Lung microvascular endothelial cell (primary cell): ENCODE measurements at regions not wholly inside any gene's neighbourhood (a gene's known extent, or its start where the extent isn't known, plus 50 kb on each side); places are given as distances from the start of the nearest gene placed in this dataset.
A peak's percentile ranks its signal among the peaks of the same experiment; 100 is the strongest.
"Not testable (repeated sequence)": the region's sequence is repeated elsewhere in the genome, so short reads cannot be mapped to it uniquely, and the experiment has no call there.

Experiments
- DNase-seq, 2 donors: peaks; one replicate each; pipeline versions ENCODE4 v3.0.0 to v3.0.0-alpha.2; 2010; ENCODE audit warnings: low read depth in 2 of 2

DNA sequence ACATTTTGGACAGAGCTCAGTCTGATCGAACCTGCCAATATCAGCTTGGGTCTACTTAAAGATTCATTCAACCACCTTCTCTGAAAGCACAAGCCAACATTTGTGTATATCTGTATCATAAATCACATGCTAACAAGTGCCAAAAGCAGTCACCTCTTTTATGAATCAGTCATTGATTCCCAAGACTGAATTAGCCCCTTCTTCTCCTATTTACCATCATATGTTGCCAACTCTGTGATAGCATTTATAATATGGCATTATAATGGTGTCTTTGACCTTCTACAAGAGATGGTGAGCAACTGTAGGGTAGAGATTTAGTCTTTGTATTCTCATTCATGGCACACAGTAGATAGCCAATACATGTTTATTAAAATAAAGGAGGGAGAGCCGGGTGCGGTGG, 61.4 kb downstream of the DDX53 start:
- DNase-seq = no peak

DNA sequence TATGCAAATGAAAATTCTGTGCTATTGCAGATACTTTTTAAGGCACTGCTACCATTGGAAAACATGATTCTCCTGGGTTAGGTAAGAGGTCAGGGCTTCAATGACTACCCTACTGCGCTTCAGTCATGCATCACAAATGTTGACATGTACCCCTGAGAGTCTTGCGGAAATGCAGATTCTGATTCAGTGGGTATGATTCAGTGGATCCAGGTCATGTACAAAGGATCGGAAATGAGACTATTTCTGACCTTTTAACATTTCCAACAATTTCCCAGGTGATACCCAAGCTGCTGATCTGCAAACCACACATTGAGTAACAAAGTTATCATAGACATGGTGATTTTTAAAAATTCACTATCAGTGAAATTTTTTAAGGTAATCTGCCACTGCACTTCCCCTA, 62.6 kb downstream of the DDX53 start:
- peak in 1 of 2 donors; percentile 6 for DNase-seq

DNA sequence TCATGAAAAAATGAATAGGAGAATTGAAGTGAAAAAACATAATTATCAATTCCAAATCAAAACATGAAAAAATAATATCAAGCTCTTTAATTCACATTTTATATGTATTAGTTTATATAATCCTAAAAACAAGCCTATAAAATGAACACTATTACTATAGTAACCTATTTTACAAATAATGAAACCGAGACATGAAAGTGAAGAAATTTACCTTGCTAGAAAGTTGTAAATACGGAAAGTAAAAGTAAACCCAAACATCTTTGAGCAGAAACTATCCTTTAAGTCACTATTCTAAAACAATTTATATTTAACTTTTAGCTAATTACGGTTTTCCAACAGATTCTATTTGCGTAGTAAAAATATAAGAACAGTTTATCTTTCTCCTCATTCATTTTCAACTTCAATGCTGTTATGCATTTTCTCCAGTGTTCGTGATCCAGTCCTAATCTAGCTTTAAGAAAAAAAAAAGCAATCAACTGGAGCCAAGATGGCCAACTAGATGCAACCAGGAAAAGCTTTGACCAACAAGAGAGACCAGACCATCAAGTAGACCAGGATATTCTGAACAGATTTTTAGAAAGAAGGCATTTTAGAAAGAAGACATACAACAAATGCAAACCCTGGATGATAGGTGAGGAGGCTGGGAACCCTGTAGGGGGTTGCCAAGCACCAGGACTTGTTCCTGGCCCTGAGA, 67.0 kb downstream of the DDX53 start:
- no peak for DNase-seq

- not testable (repeated sequence) for DNase-seq
These were observed 75.7 kb downstream of the DDX53 start for GRCh38 chrX:23075461-23075860.

- DNase-seq = no peak
These were observed 79.6 kb downstream of the DDX53 start for GRCh38 chrX:23079347-23079746.

GRCh38 chrX:23100826-23101225, 101.1 kb downstream of the DDX53 start:
- DNase-seq = no peak

DNA sequence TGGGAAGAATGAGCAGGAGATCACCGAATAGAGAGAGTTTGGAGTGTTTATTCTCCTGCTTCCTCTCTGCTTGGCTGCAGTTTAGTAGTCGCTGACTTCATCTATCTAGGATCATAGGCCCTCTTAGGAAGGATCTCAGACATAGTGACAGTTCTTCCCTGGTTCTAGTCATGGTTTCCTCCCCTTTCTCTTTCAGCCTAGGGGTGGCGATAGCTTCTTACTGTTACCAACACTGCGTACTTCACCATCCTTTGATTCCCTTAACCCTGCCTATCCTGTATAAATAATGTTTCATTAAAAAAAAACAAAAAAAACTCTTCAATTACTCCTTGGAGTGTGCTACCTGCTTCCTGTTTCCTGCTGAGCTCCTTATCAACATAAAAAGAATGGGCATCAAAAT, 103.8 kb downstream of the DDX53 start:
- peak in 1 of 2 donors; percentile 8 for DNase-seq

DNA sequence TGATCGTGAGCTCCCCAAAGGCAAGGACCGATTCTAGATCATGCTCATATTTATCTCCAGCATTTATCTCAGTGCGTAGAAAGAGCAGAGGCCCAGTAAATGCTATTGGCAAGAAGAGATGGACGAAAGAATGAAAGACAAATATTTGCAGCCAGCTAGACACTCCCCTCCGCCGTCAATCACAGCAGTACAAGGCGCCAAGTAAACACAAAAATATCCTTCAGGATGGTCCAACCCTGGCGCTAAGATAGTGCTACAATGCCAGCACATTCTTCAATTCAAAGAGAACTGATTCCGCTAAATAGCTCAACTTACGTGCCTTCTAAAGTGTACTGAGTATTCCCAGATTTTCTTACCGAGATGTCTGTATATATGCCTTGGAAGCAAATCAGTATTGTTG, 114.5 kb downstream of the DDX53 start:
- DNase-seq = no peak

GRCh38 chrX:23115651-23116050, 115.9 kb downstream of the DDX53 start:
- DNase-seq = no peak

GRCh38 chrX:23118163-23118562, 118.4 kb downstream of the DDX53 start:
- no peak for DNase-seq

DNA sequence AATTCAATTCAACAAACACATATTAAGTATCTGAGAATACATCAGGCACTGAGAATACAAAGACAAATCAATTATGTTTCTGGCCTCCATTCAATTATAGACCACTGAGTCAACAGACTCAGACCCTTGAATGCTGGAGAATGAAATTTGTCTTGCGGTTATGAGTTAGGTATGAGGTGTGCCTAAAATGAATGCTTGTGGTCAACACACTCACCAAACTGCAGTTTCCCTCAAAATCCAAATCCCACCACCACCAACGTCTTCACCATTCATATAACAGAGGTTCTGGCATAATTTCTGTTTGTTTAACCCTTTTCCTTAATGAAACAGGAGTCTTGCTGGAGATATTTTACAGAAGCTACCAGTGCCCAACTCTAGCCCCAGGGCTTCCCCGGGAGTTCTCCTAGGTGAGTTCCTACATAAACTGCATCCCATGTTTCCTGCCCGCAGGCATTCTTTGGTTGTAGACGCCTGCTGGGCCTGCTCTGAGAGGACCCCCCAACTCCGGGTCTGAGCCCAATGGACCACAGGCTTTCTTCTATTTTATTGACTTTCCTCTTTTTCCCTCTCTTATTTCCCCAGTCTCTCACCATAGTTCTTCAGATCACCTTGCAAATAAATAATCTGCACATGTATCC, 119.2 kb downstream of the DDX53 start:
- DNase-seq = no peak

DNA sequence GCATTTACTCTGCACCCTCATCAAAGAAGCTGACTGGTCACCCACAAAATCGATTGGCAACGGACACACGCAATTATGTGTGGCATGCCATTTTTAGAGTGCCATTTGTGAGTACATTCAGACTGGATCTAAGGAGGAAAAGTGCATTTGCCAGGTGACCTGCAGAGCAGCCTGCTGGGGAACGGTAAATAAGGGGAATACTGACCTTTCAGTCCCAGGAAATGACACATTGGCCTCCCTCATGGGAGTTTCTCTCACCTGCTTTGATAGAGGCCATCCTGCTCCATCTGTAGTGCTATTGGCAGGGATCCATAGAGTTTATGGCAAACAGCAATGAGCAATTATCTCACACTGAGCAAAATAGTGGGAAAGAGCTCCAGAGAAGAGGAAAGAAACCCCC, 127.8 kb downstream of the DDX53 start:
- no peak for DNase-seq

DNA sequence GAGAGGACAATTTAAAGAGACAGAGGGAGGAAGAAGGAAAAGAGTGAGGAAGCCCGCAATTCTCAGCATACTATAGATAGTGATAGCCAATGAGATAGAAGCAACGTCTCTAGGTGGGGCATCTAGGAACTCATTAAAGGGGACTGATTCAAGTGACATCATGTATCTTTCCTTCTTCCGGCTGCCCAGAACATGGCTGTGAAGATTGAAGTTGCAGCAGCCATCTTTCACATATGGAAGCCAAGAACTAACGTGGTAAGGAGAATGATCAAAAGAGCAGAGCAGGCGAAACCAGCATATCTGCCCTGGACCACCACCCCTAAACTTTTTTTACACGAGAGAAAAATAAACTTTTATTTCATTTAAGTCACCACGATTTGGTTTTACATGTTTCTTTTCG, 133.8 kb downstream of the DDX53 start:
- no peak for DNase-seq

DNA sequence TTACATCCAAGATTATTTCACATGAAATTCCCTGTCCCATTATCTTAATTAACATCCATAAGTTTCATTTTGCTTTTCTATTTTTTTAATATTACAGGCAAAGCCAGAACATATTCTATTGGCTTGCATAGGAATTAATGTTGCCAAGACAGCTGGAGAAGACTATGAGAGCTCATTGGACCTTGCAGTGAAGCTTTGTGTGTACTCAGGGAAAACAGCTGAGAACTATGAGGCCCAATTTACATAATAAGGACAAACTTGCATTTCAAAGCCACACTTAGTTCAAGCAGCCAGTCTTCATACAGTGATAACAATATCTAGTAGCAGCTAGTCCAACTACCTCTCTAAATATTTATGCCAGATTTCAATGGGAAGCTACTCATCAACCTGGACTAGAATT, 134.4 kb downstream of the DDX53 start:
- no peak for DNase-seq

DNA sequence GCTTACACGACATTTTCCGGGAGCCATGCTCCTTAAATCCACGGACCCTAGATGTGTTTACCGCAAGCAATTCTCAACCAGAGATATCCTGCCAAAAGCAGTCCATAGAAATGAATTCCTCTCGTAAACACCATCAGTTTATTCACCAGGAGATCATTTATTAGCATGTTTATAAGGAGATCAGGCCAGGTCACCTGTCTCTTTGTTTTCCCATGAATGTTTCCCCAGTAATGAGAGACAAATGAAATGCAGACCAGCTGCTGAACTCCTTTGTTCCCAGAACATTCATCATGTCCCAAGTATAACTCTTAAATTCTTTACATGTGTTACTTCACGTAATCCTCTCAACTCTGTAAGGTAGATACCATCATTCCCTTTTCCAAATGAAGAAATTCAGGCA, 137.1 kb downstream of the DDX53 start:
- no peak for DNase-seq

GRCh38 chrX:23168291-23168690, 166.4 kb upstream of the PTCHD1 start:
- DNase-seq = no peak

- no peak for DNase-seq
These were observed 148.7 kb upstream of the PTCHD1 start for GRCh38 chrX:23185951-23186350.

DNA sequence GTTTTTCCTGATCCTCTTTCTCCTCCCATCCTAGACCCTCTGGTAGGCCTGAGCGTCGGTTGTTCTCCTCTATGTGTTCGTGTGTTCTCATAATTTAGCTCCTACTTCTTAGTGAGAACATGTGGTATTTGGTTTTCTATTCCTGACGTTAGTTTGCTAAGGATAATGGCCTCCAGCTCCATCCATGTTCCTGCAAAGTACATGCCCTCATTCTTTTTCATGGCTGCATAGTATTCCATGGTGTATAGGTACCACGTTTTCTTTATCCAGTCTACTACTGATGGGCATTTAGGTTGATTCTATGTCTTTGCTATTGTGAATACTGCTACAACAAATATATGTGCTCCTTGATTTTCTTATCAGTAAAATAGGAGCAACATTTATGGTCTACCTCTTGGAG, 146.8 kb upstream of the PTCHD1 start:
- no peak for DNase-seq

DNA sequence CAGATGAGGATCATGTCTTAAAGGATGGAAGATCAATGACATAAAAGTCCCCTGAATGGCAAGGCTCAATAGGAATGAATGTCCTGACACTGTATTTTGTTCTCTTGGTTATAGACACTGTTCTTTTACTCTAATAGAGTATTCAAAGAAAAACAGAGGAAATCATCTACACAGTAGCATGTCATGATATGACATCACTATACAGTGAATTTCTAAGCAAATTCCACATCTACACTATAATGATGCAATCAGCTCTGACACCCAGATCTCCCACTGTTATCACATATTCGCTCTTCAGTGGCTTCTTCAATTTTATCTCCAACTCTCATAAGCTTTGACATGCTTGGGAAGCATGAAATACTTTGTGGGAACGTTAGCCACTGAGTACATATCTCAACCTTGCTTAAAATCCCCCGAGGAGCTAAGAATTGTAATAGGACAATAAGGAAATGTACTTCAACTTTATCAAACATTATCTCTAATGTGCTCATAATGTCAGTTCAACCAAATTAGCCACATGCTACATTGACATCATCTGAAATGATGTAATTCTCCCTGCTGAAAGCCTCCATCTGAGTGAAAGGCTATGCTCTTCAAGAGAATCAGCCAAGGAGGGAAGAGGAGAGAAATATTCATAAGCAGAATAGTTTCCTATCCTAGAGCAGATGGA, 139.6 kb upstream of the PTCHD1 start:
- DNase-seq = no peak

GRCh38 chrX:23195761-23196160, 138.9 kb upstream of the PTCHD1 start:
- DNase-seq = no peak

DNA sequence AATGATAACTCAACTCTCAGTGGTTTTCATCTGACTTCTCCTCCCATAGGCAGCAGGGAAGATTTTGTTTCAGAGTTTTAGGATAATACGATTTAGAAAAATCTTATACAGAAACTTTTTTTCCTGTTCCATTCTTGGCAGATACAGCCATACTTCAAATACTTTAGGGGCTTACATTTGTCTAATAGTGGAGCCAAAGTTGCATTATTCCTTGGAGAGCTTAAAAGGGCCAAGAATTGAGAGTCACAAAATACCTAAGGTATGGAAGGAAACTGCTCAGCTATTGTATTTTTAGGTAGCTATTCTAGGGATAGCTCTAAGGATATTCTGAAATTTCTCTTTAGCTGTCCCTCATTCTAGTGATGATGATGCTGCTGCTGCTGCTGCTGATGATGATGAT, 132.9 kb upstream of the PTCHD1 start:
- DNase-seq = no peak

DNA sequence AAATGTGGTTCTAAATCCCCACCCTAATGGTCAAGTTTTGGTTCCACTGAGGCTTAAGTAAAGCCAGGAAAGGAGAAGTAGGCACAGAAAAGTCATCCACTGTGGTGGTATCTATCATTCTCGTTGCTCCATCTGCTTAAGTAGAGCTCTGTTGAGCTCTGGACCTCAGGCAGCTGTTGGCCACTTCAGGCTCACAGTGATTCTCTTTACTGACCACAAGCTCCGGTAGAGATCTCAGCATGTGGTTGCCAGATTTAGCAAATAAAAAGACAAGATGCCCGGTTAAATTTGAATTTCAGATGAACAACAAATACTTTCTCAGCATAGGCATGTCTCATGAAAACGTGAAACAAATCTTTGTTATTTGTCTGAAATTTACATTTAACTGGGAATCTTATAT, 132.3 kb upstream of the PTCHD1 start:
- no peak for DNase-seq

- no peak for DNase-seq
These were observed 111.5 kb upstream of the PTCHD1 start for GRCh38 chrX:23223169-23223568.
